HG03159 (cell line): ENCODE measurements at regions not wholly inside any gene's neighbourhood (a gene's known extent, or its start where the extent isn't known, plus 50 kb on each side); places are given as distances from the start of the nearest gene placed in this dataset.
"Not testable (repeated sequence)": the region's sequence is repeated elsewhere in the genome, so short reads cannot be mapped to it uniquely, and the experiment has no call there.

ENCODE experiments used
- ATAC-seq: cut with Tn5 transposase; IDR thresholded peaks from one replicate; pipeline ENCODE4 v1.9.1; 2021; ENCODE audit warnings: mild to moderate bottlenecking, moderate library complexity; ENCODE audit not compliant: unreplicated experiment

- ATAC-seq = no peak
Measured at GRCh38 chr2:51997571-51997970, 965.6 kb upstream of the NRXN1 start.

- no peak for ATAC-seq
Measured at GRCh38 chr2:51995293-51995692, 963.4 kb upstream of the NRXN1 start.

- ATAC-seq = no peak
Measured at GRCh38 chr2:51994123-51994763, 962.3 kb upstream of the NRXN1 start.

GRCh38 chr2:51990684-51991083 is 958.8 kb upstream of the NRXN1 start:
- ATAC-seq = no peak

- ATAC-seq = no peak
Measured at GRCh38 chr2:51986101-51986500, 954.2 kb upstream of the NRXN1 start.

GRCh38 chr2:51981783-51982182 is 949.9 kb upstream of the NRXN1 start:
- ATAC-seq = no peak

GRCh38 chr2:51976623-51977022 is 944.7 kb upstream of the NRXN1 start:
- no peak for ATAC-seq

- no peak for ATAC-seq
Measured at GRCh38 chr2:51971136-51971535, 939.2 kb upstream of the NRXN1 start.

GRCh38 chr2:51969347-51969746 is 937.4 kb upstream of the NRXN1 start:
- no peak for ATAC-seq

GRCh38 chr2:51960841-51961335 is 929.0 kb upstream of the NRXN1 start:
- ATAC-seq = no peak

- no peak for ATAC-seq
Measured at GRCh38 chr2:51960281-51960680, 928.3 kb upstream of the NRXN1 start.

- no peak for ATAC-seq
Measured at GRCh38 chr2:51959696-51960095, 927.8 kb upstream of the NRXN1 start.

- ATAC-seq = no peak
Measured at GRCh38 chr2:51953931-51954330, 922.0 kb upstream of the NRXN1 start.

- ATAC-seq = no peak
Measured at GRCh38 chr2:51921076-51921475, 889.1 kb upstream of the NRXN1 start.

GRCh38 chr2:51920509-51920908 is 888.6 kb upstream of the NRXN1 start:
- ATAC-seq = no peak

GRCh38 chr2:51919395-51919794 is 887.5 kb upstream of the NRXN1 start:
- no peak for ATAC-seq

- ATAC-seq = no peak
Measured at GRCh38 chr2:51918113-51918512, 886.2 kb upstream of the NRXN1 start.

- ATAC-seq = no peak
Measured at GRCh38 chr2:51903728-51904127, 871.8 kb upstream of the NRXN1 start.

- no peak for ATAC-seq
Measured at GRCh38 chr2:51899643-51900042, 867.7 kb upstream of the NRXN1 start.

GRCh38 chr2:51894584-51894983 is 862.7 kb upstream of the NRXN1 start:
- ATAC-seq = not testable (repeated sequence)

GRCh38 chr2:51888120-51888519 is 856.2 kb upstream of the NRXN1 start:
- ATAC-seq = no peak

- ATAC-seq = no peak
Measured at GRCh38 chr2:51881673-51882072, 849.7 kb upstream of the NRXN1 start.

- no peak for ATAC-seq
Measured at GRCh38 chr2:51880153-51880552, 848.2 kb upstream of the NRXN1 start.
